ENCODE measurements at regions not wholly inside any gene's neighbourhood (a gene's known extent, or its start where the extent isn't known, plus 50 kb on each side); places are given as distances from the start of the nearest gene placed in this dataset.

GRCh38 chr13:26861941-26862340, 101.4 kb upstream of the GPR12 start (continued):
- no peak for TF ChIP-seq ZNF70 (CRISPR knock-in tag; IDR thresholded peaks at IDR 0.05)
- no peak for TF ChIP-seq TOX (CRISPR knock-in tag; IDR thresholded peaks at IDR 0.05; ENCODE audit: borderline replicate concordance)
- TF ChIP-seq TCF4 (CRISPR knock-in tag; IDR thresholded peaks at IDR 0.05; ENCODE audit: borderline replicate concordance) = no peak
- TF ChIP-seq CREB5 (CRISPR knock-in tag; IDR thresholded peaks at IDR 0.05; ENCODE audit: low read depth) = no peak
- TF ChIP-seq OSR1 (CRISPR knock-in tag; IDR thresholded peaks at IDR 0.05) = no peak
- TF ChIP-seq POU6F1 (CRISPR knock-in tag; IDR thresholded peaks at IDR 0.05; ENCODE audit: borderline replicate concordance, low read depth) = no peak
- TF ChIP-seq ARNTL (CRISPR knock-in tag; IDR thresholded peaks at IDR 0.05; ENCODE audit: borderline replicate concordance, low read depth) = no peak
- no peak for TF ChIP-seq ZFP3 (CRISPR knock-in tag; IDR thresholded peaks at IDR 0.05)
- TF ChIP-seq GLIS3 (CRISPR knock-in tag; IDR thresholded peaks at IDR 0.05) = no peak
- no peak for TF ChIP-seq ZFP30 (CRISPR knock-in tag; IDR thresholded peaks at IDR 0.05)
- no peak for TF ChIP-seq PPARA (CRISPR knock-in tag; IDR thresholded peaks at IDR 0.05; ENCODE audit: borderline replicate concordance)
- TF ChIP-seq ESRRG (CRISPR knock-in tag; IDR thresholded peaks at IDR 0.05) = no peak

- TF ChIP-seq RARB (CRISPR knock-in tag; IDR thresholded peaks at IDR 0.05) (no peak), PPARA (CRISPR knock-in tag; IDR thresholded peaks at IDR 0.05; ENCODE audit: borderline replicate concordance) (no peak), ZFP3 (CRISPR knock-in tag; IDR thresholded peaks at IDR 0.05) (no peak), BACH2 (CRISPR knock-in tag; IDR thresholded peaks at IDR 0.05; ENCODE audit: borderline replicate concordance) (no peak), ISL1 (CRISPR knock-in tag; IDR thresholded peaks at IDR 0.05) (no peak), ARNTL (CRISPR knock-in tag; IDR thresholded peaks at IDR 0.05; ENCODE audit: borderline replicate concordance, low read depth) (no peak), CREB5 (CRISPR knock-in tag; IDR thresholded peaks at IDR 0.05; ENCODE audit: low read depth) (no peak), TSHZ2 (CRISPR knock-in tag; IDR thresholded peaks at IDR 0.05) (no peak), TCF4 (CRISPR knock-in tag; IDR thresholded peaks at IDR 0.05; ENCODE audit: borderline replicate concordance) (no peak), ZFP30 (CRISPR knock-in tag; IDR thresholded peaks at IDR 0.05) (no peak), OSR1 (CRISPR knock-in tag; IDR thresholded peaks at IDR 0.05) (no peak), ZNF8 (CRISPR knock-in tag; IDR thresholded peaks at IDR 0.05) (no peak), PATZ1 (CRISPR knock-in tag; IDR thresholded peaks at IDR 0.05; ENCODE audit: borderline replicate concordance) (no peak), GLIS3 (CRISPR knock-in tag; IDR thresholded peaks at IDR 0.05) (no peak), SNAI2 (CRISPR knock-in tag; IDR thresholded peaks at IDR 0.05) (no peak), CSDC2 (CRISPR knock-in tag; IDR thresholded peaks at IDR 0.05) (no peak), ESRRG (CRISPR knock-in tag; IDR thresholded peaks at IDR 0.05) (no peak), POU6F1 (CRISPR knock-in tag; IDR thresholded peaks at IDR 0.05; ENCODE audit: borderline replicate concordance, low read depth) (no peak), CSRNP3 (CRISPR knock-in tag; IDR thresholded peaks at IDR 0.05) (no peak), TOX (CRISPR knock-in tag; IDR thresholded peaks at IDR 0.05; ENCODE audit: borderline replicate concordance) (no peak)
- ATAC-seq = no peak
Observed at GRCh38 chr13:26855921-26856320, 95.3 kb upstream of the GPR12 start.

Measured in SK-N-SH treated with all-trans-retinoic acid at 6 μM for 48 hours (cell line).